Sigmoid colon (tissue), 4 donors: ENCODE measurements at regions not wholly inside any gene's neighbourhood (a gene's known extent, or its start where the extent isn't known, plus 50 kb on each side); places are given as distances from the start of the nearest gene placed in this dataset.

ENCODE experiments used
- CTCF ChIP-seq, 4 experiments: fragments of 450-650 bp in 3 of 4; fragments of 200-600 bp in 1 of 4; IDR thresholded peaks; one replicate each; pipeline ENCODE4 v1.5.1; 2016 to 2019; ENCODE audit warnings: antibody characterized with exemption in 4 of 4, mild to moderate bottlenecking in 3 of 4, moderate library complexity in 2 of 4
- POLR2AphosphoS5 ChIP-seq, 4 donors: sonication (generic); formaldehyde crosslinking; IDR thresholded peaks; one replicate each; pipeline ENCODE4 v1.6.1; 2017; ENCODE audit warnings: antibody characterized with exemption in 4 of 4

GRCh38 chr9:115743709-115744605 is 409.6 kb upstream of the PAPPA start:
- TF ChIP-seq CTCF (IDR thresholded peaks at IDR 0.05) (no peak), POLR2AphosphoS5 (IDR thresholded peaks at IDR 0.05) (no peak)
